Mesendoderm (in vitro differentiated cells): ENCODE measurements at regions not wholly inside any gene's neighbourhood (a gene's known extent, or its start where the extent isn't known, plus 50 kb on each side); places are given as distances from the start of the nearest gene placed in this dataset.

Experiments used
- DNase-seq: peaks from one replicate; pipeline ENCODE4 v3.0.0; 2013
- H2AK5ac ChIP-seq: 2 replicates; pipeline ENCODE4 v1.6.1; 2013; ENCODE audit warnings: low read length, inconsistent platforms
- H2BK120ac ChIP-seq: 2 replicates; pipeline ENCODE4 v1.6.1; 2013; ENCODE audit warnings: low read depth, mild to moderate bottlenecking, low read length, moderate library complexity, mixed read lengths
- H2BK15ac ChIP-seq: replicated peaks from 2 replicates; pipeline ENCODE4 v1.6.1; 2013; ENCODE audit warnings: low read depth, mild to moderate bottlenecking, moderate library complexity
- H2BK5ac ChIP-seq: 2 replicates; pipeline ENCODE4 v1.6.1; 2013; ENCODE audit warnings: low read length, inconsistent platforms
- H3K18ac ChIP-seq: 2 replicates; pipeline ENCODE4 v1.6.1; 2013; ENCODE audit warnings: mild to moderate bottlenecking, low read length, mixed read lengths
- H3K23ac ChIP-seq: one replicate; pipeline ENCODE4 v1.6.1; 2013; ENCODE audit warnings: low read length
- H3K27ac ChIP-seq: 2 replicates; pipeline ENCODE4 v1.5.1; 2013; ENCODE audit warnings: low read depth, mild to moderate bottlenecking, inconsistent platforms, low read length, moderate library complexity
- H3K27me3 ChIP-seq: 2 replicates; pipeline ENCODE4 v1.6.1; 2013; ENCODE audit warnings: low read length, control low read depth, mild to moderate bottlenecking, inconsistent platforms; ENCODE audit not compliant: insufficient read depth, poor library complexity
- H3K36me3 ChIP-seq: 2 replicates; pipeline ENCODE4 v1.6.1; 2013; ENCODE audit warnings: low read length, inconsistent platforms; ENCODE audit not compliant: control insufficient read depth, insufficient read depth
- H3K4ac ChIP-seq: one replicate; pipeline ENCODE4 v1.6.1; 2013; ENCODE audit warnings: low read depth, mild to moderate bottlenecking, low read length, moderate library complexity
- H3K4me1 ChIP-seq: 2 replicates; pipeline ENCODE4 v1.6.1; 2013; ENCODE audit warnings: low read depth, low read length, inconsistent platforms; ENCODE audit not compliant: control insufficient read depth
- H3K4me2 ChIP-seq: 2 replicates; pipeline ENCODE4 v1.6.1; 2013; ENCODE audit warnings: low read length
- H3K4me3 ChIP-seq: 2 replicates; pipeline ENCODE4 v1.5.1; 2013; ENCODE audit warnings: mild to moderate bottlenecking, low read length
- H3K56ac ChIP-seq: one replicate; pipeline ENCODE4 v1.6.1; 2013; ENCODE audit warnings: low read length
- H3K79me1 ChIP-seq: 2 replicates; pipeline ENCODE4 v1.6.1; 2013; ENCODE audit warnings: low read length, inconsistent platforms
- H3K79me2 ChIP-seq: 2 replicates; pipeline ENCODE4 v1.6.1; 2013; ENCODE audit warnings: mild to moderate bottlenecking, low read length; ENCODE audit not compliant: control insufficient read depth, insufficient read depth
- H3K9ac ChIP-seq: 2 replicates; pipeline ENCODE4 v1.6.1; 2013; ENCODE audit warnings: low read length, inconsistent platforms
- H4K5ac ChIP-seq: one replicate; pipeline ENCODE4 v1.6.1; 2013; ENCODE audit warnings: low read length
- H4K8ac ChIP-seq: one replicate; pipeline ENCODE4 v1.6.1; 2013; ENCODE audit warnings: low read depth, mild to moderate bottlenecking, control low read depth, low read length, moderate library complexity
- WGBS: extraction: QIAGEN DNeasy Blood & Tissue Kit; methylation state at CpG from one replicate; pipeline ENCODE4 v1.1.7; 2013; ENCODE audit warnings: low lambda C conversion rate, missing lambda C conversion rate; ENCODE audit not compliant: insufficient coverage; ENCODE audit errors: extremely low coverage; 5-methylcytosine and 5-hydroxymethylcytosine counted together

- no peak overlapping the region for H3K18ac ChIP-seq
- H2BK15ac ChIP-seq: no peak overlapping the region
- no peak overlapping the region for H3K9ac ChIP-seq
- no peaks in the 10 kb centered on the region for H3K36me3 ChIP-seq
- no peak overlapping the region for H3K56ac ChIP-seq
- H2BK5ac ChIP-seq: no peak overlapping the region
- H3K23ac ChIP-seq: no peak overlapping the region
- H2BK120ac ChIP-seq: no peak overlapping the region
- H3K27me3 ChIP-seq: no peaks in the 10 kb centered on the region
- no peak overlapping the region for H3K27ac ChIP-seq
- no peak overlapping the region for H2AK5ac ChIP-seq
- DNase-seq: no peak
- no peaks in the 10 kb centered on the region for H3K79me1 ChIP-seq
- no peaks in the 10 kb centered on the region for H3K79me2 ChIP-seq
- no peak overlapping the region for H3K4ac ChIP-seq
- H3K4me3 ChIP-seq: no peak overlapping the region
- H4K5ac ChIP-seq: no peak overlapping the region
- no peak overlapping the region for H3K4me2 ChIP-seq
- no peak overlapping the region for H4K8ac ChIP-seq
- no peaks in the 10 kb centered on the region for H3K4me1 ChIP-seq
These were observed 1171.8 kb downstream of the AMY1C start for GRCh38 chr1:104921525-104921924.

GRCh38 chr1:104923075-104923474 is 1173.4 kb downstream of the AMY1C start:
- Histone ChIP-seq H3K4ac (no peak overlapping the region), H3K4me2 (no peak overlapping the region), H4K8ac (no peak overlapping the region), H3K4me1 (no peaks in the 10 kb centered on the region), H4K5ac (no peak overlapping the region), H3K23ac (no peak overlapping the region), H3K56ac (no peak overlapping the region), H3K36me3 (no peaks in the 10 kb centered on the region), H3K4me3 (no peak overlapping the region), H2BK120ac (no peak overlapping the region), H3K9ac (no peak overlapping the region), H3K79me1 (no peaks in the 10 kb centered on the region), H3K79me2 (no peaks in the 10 kb centered on the region), H2AK5ac (no peak overlapping the region), H2BK15ac (no peak overlapping the region), H3K18ac (no peak overlapping the region), H3K27ac (no peak overlapping the region), H3K27me3 (no peaks in the 10 kb centered on the region), H2BK5ac (no peak overlapping the region)
- no peak for DNase-seq
- no CpG with 5 or more reads among the region's 7 CpGs for WGBS

DNA sequence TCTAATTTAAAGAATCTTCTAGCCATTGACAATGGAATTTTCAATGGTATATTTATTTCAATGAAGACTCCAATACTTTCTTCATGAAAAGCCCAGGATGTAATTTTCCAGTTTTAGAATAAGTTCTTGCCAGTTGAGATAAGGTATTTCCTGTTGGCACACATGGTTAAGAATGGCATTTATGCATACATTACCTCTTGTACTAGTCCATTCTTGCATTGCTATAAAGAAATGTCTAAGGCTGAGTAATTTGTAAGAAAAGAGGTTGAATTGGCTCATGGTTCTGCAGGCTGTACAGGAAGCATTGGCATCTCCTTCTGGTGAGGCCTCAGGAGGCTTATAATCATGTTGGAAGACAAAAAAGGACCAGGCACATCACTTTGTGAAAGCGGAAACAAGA is 1179.6 kb downstream of the AMY1C start:
- Histone ChIP-seq H3K36me3 (no peaks in the 10 kb centered on the region), H3K79me1 (no peaks in the 10 kb centered on the region), H3K4ac (no peak overlapping the region), H3K4me1 (no peaks in the 10 kb centered on the region), H3K27ac (no peak overlapping the region), H3K27me3 (no peaks in the 10 kb centered on the region), H3K23ac (no peak overlapping the region), H3K4me2 (no peak overlapping the region), H3K18ac (no peak overlapping the region), H4K5ac (no peak overlapping the region), H2BK15ac (no peak overlapping the region), H3K9ac (no peak overlapping the region), H2BK120ac (no peak overlapping the region), H4K8ac (no peak overlapping the region), H2AK5ac (no peak overlapping the region), H2BK5ac (no peak overlapping the region), H3K79me2 (no peaks in the 10 kb centered on the region), H3K4me3 (no peak overlapping the region), H3K56ac (no peak overlapping the region)
- no CpG with 5 or more reads among the region's 1 CpG for WGBS
- DNase-seq: no peak

GRCh38 chr1:104932030-104932915 is 1182.6 kb downstream of the AMY1C start:
- DNase-seq: no peak
- Histone ChIP-seq H3K56ac (no peak overlapping the region), H3K4me1 (no peaks in the 10 kb centered on the region), H3K23ac (no peak overlapping the region), H4K8ac (no peak overlapping the region), H2BK15ac (no peak overlapping the region), H3K4me2 (no peak overlapping the region), H3K27me3 (no peaks in the 10 kb centered on the region), H3K9ac (no peak overlapping the region), H3K27ac (no peak overlapping the region), H3K36me3 (no peaks in the 10 kb centered on the region), H2AK5ac (no peak overlapping the region), H3K79me1 (no peaks in the 10 kb centered on the region), H3K4me3 (no peak overlapping the region), H3K4ac (no peak overlapping the region), H2BK120ac (no peak overlapping the region), H2BK5ac (no peak overlapping the region), H3K18ac (no peak overlapping the region), H4K5ac (no peak overlapping the region), H3K79me2 (no peaks in the 10 kb centered on the region)
- no CpG with 5 or more reads among the region's 13 CpGs for WGBS

DNA sequence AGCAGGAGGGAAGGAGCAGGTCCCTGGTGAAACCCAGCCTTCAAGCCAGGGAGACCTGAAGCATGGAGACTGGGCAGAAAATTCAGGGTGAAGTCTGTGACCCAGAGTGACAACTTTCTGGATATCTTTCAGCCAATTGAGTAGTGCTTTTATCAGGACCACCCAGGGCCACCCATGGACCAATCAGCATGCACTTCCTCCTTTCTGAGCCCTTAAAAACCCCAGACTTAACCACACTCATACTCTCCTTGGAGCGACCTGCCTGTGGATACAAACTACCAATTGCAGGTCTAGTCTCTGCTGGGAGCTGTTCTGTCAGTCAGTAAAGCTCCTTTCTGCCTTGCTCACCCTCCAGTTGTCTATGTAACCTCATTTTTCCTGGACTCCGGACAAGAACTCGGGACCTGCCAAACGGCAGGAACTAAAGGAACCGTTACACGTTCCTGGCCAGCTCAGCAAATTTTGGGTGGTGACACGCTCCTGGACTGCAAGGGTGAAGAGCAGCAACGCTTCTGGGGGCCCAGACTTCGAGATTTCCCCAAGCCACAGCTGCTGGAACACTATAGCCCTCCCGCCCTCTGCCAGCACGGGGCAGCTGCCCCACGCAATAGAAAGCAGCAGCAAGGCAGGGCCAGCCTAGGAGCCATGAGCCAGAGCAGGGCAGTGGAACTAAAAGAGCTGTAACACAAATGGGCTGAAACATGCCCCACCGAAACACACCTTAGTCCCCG is 1183.4 kb downstream of the AMY1C start:
- Histone ChIP-seq H3K27ac (no peak overlapping the region), H3K4me2 (no peak overlapping the region), H3K4ac (no peak overlapping the region), H3K9ac (no peak overlapping the region), H4K8ac (no peak overlapping the region), H3K36me3 (no peaks in the 10 kb centered on the region), H3K23ac (no peak overlapping the region), H3K79me2 (no peaks in the 10 kb centered on the region), H3K79me1 (no peaks in the 10 kb centered on the region), H3K4me1 (no peaks in the 10 kb centered on the region), H2AK5ac (no peak overlapping the region), H3K27me3 (no peaks in the 10 kb centered on the region), H3K18ac (no peak overlapping the region), H3K4me3 (no peak overlapping the region), H2BK15ac (no peak overlapping the region), H4K5ac (no peak overlapping the region), H3K56ac (no peak overlapping the region), H2BK5ac (no peak overlapping the region), H2BK120ac (no peak overlapping the region)
- no peak for DNase-seq
- WGBS: no CpG with 5 or more reads among the region's 14 CpGs
